GM12892 (cell line): ENCODE measurements at regions not wholly inside any gene's neighbourhood (a gene's known extent, or its start where the extent isn't known, plus 50 kb on each side); places are given as distances from the start of the nearest gene placed in this dataset.

Experiments used
- POLR2A ChIP-seq: IDR thresholded peaks from 2 replicates; pipeline ENCODE4 v1.6.1; 2011; ENCODE audit warnings: low read depth, low read length, control low read depth
- TAF1 ChIP-seq: IDR thresholded peaks from 2 replicates; pipeline ENCODE4 v1.6.1; 2011; ENCODE audit warnings: low read depth, mild to moderate bottlenecking, control low read depth, low read length, borderline replicate concordance

DNA sequence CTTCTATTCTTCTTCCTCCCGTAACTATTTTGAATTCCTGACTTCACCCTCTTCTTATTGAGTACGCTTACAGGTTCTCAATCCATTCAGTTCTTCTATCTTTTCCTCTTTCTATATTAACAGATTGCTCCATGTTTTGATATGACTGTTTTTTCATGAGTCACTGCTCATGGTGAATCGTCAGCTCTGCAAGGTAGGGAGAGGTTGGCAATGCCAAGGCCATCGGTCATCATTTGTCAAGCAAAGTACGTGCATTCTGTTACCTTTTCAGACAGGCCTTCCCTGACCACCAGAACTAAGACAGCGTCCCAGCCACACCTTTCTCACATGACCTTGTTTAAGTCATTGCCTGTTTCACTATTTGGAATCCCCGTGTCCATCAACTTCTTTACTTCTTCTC, 1001.9 kb upstream of the SORCS1 start:
- TF ChIP-seq POLR2A, result no peak
- TF ChIP-seq TAF1, result no peak
